Astrocyte (in vitro differentiated cells and primary cell): ENCODE measurements at regions not wholly inside any gene's neighbourhood (a gene's known extent, or its start where the extent isn't known, plus 50 kb on each side); places are given as distances from the start of the nearest gene placed in this dataset.

Experiments
- DNase-seq: peaks from one replicate; pipeline ENCODE4 v3.0.0-alpha.2; 2010; ENCODE audit warnings: low read depth
- FAIRE-seq: peaks from 2 replicates; lab custom pipeline; 2011; peaks lifted over from hg19 to GRCh38; lab: Jason Lieb, UNC
- H2AFZ ChIP-seq: 2 replicates; pipeline ENCODE4 v1.6.0; 2012; ENCODE audit warnings: low read depth, low read length, inconsistent platforms
- H3K27ac ChIP-seq: 2 replicates; pipeline ENCODE4 v1.5.1; 2011; ENCODE audit warnings: low read depth, low read length, inconsistent platforms
- H3K27me3 ChIP-seq: 2 replicates; pipeline ENCODE4 v1.6.0; 2011; ENCODE audit warnings: low read length, inconsistent platforms; ENCODE audit not compliant: insufficient read depth
- H3K36me3 ChIP-seq: 2 replicates; pipeline ENCODE4 v1.5.1; 2011; ENCODE audit warnings: low read length, inconsistent platforms; ENCODE audit not compliant: insufficient read depth
- H3K4me1 ChIP-seq: 2 replicates; pipeline ENCODE4 v1.5.1; 2011; ENCODE audit warnings: low read length, inconsistent platforms; ENCODE audit not compliant: insufficient read depth
- H3K4me2 ChIP-seq: 2 replicates; pipeline ENCODE4 v1.6.0; 2012; ENCODE audit warnings: low read length, inconsistent platforms
- H3K4me3 ChIP-seq: 2 replicates; pipeline ENCODE4 v1.5.1; 2011; ENCODE audit warnings: low read depth, mild to moderate bottlenecking, low read length, inconsistent platforms; ENCODE audit not compliant: insufficient read depth
- H3K79me2 ChIP-seq: 2 replicates; pipeline ENCODE4 v1.6.0; 2012; ENCODE audit warnings: mild to moderate bottlenecking, low read length, inconsistent platforms; ENCODE audit not compliant: insufficient read depth
- H3K9ac ChIP-seq: 2 replicates; pipeline ENCODE4 v1.6.0; 2012; ENCODE audit warnings: mild to moderate bottlenecking, low read length, inconsistent platforms
- H3K9me3 ChIP-seq: 2 replicates; pipeline ENCODE4 v1.5.1; 2012; ENCODE audit warnings: low read depth, mild to moderate bottlenecking, low read length, inconsistent platforms; ENCODE audit not compliant: insufficient read depth
- H4K20me1 ChIP-seq: 2 replicates; pipeline ENCODE4 v1.6.0; 2012; ENCODE audit warnings: low read length, inconsistent platforms; ENCODE audit not compliant: insufficient read depth
- H3K27ac Mint-ChIP-seq: one replicate; pipeline ENCODE4 v1.8.0; 2021; ENCODE audit warnings: mild to moderate bottlenecking, mixed read lengths; ENCODE audit not compliant: unreplicated experiment
- H3K27me3 Mint-ChIP-seq: one replicate; pipeline ENCODE4 v1.8.0; 2021; ENCODE audit warnings: low read depth, mixed read lengths; ENCODE audit not compliant: unreplicated experiment
- H3K36me3 Mint-ChIP-seq: one replicate; pipeline ENCODE4 v1.8.0; 2021; ENCODE audit warnings: low read depth, mixed read lengths; ENCODE audit not compliant: unreplicated experiment
- H3K4me1 Mint-ChIP-seq: one replicate; pipeline ENCODE4 v1.8.0; 2021; ENCODE audit warnings: low read depth, mixed read lengths; ENCODE audit not compliant: unreplicated experiment
- H3K4me3 Mint-ChIP-seq: one replicate; pipeline ENCODE4 v1.8.0; 2021; ENCODE audit warnings: mild to moderate bottlenecking, moderate library complexity, mixed read lengths; ENCODE audit not compliant: unreplicated experiment
- H3K9me3 Mint-ChIP-seq: one replicate; pipeline ENCODE4 v1.8.0; 2021; ENCODE audit warnings: mild to moderate bottlenecking, mixed read lengths; ENCODE audit not compliant: unreplicated experiment
- CTCF ChIP-seq: IDR thresholded peaks from 2 replicates; pipeline ENCODE4 v1.5.1; 2011; ENCODE audit warnings: low read depth, mild to moderate bottlenecking, inconsistent platforms, low read length, moderate library complexity; ENCODE audit not compliant: insufficient read depth
- EZH2 ChIP-seq: IDR thresholded peaks from 2 replicates; pipeline ENCODE4 v1.6.1; 2012; ENCODE audit warnings: mild to moderate bottlenecking, low read length, inconsistent platforms; ENCODE audit not compliant: insufficient read depth

GRCh38 chr19:30851646-30852045 lies 479.5 kb downstream of the ZNF536 start:
- TF ChIP-seq CTCF (no peak), EZH2 (no peak)
- H3K79me2 ChIP-seq: no peaks in the 10 kb centered on the region
- no peak overlapping the region for H3K4me3 ChIP-seq
- H2AFZ ChIP-seq: no peak overlapping the region
- H4K20me1 ChIP-seq: no peaks in the 10 kb centered on the region
- H3K4me1 ChIP-seq: no peaks in the 10 kb centered on the region
- peaks cover 3% of the 10 kb centered on the region for H3K9me3 ChIP-seq
- no peaks in the 10 kb centered on the region for H3K36me3 Mint-ChIP-seq
- no peak overlapping the region for H3K9ac ChIP-seq
- H3K4me3 Mint-ChIP-seq: no peak overlapping the region
- peaks cover 7% of the 10 kb centered on the region for H3K4me1 Mint-ChIP-seq
- no peak overlapping the region for H3K27ac ChIP-seq
- DNase-seq (no peak), FAIRE-seq (no peak)
- peaks cover 2% of the 10 kb centered on the region for H3K9me3 Mint-ChIP-seq
- no peak overlapping the region for H3K4me2 ChIP-seq
- H3K27me3 Mint-ChIP-seq: peaks cover 13% of the 10 kb centered on the region
- H3K27me3 ChIP-seq: no peaks in the 10 kb centered on the region
- H3K27ac Mint-ChIP-seq: no peak overlapping the region
- H3K36me3 ChIP-seq: no peaks in the 10 kb centered on the region

- H3K9me3 ChIP-seq: peaks cover 3% of the 10 kb centered on the region
- no peak overlapping the region for H3K9ac ChIP-seq
- peaks cover 7% of the 10 kb centered on the region for H3K4me1 Mint-ChIP-seq
- H3K27me3 Mint-ChIP-seq: peaks cover 15% of the 10 kb centered on the region
- TF ChIP-seq EZH2 (no peak), CTCF (no peak)
- no peak for FAIRE-seq
- no peak overlapping the region for H3K27ac Mint-ChIP-seq
- H3K36me3 ChIP-seq: no peaks in the 10 kb centered on the region
- no peak overlapping the region for H3K4me3 Mint-ChIP-seq
- peaks cover 2% of the 10 kb centered on the region for H3K9me3 Mint-ChIP-seq
- no peak overlapping the region for H3K4me3 ChIP-seq
- no peak overlapping the region for H2AFZ ChIP-seq
- no peaks in the 10 kb centered on the region for H3K4me1 ChIP-seq
- H3K4me2 ChIP-seq: no peak overlapping the region
- H3K27ac ChIP-seq: no peak overlapping the region
- H3K36me3 Mint-ChIP-seq: no peaks in the 10 kb centered on the region
- no peaks in the 10 kb centered on the region for H3K27me3 ChIP-seq
- no peak for DNase-seq
- H4K20me1 ChIP-seq: no peaks in the 10 kb centered on the region
- H3K79me2 ChIP-seq: no peaks in the 10 kb centered on the region
Observed at GRCh38 chr19:30848636-30849425, 476.6 kb downstream of the ZNF536 start.

- Histone ChIP-seq H3K9me3 (peaks cover 3% of the 10 kb centered on the region), H3K4me1 (no peaks in the 10 kb centered on the region), H3K27me3 (no peaks in the 10 kb centered on the region), H3K79me2 (no peaks in the 10 kb centered on the region), H3K27ac (no peak overlapping the region), H3K4me2 (no peak overlapping the region), H3K4me3 (no peak overlapping the region), H2AFZ (no peak overlapping the region), H4K20me1 (no peaks in the 10 kb centered on the region), H3K9ac (no peak overlapping the region), H3K36me3 (no peaks in the 10 kb centered on the region)
- peaks cover 7% of the 10 kb centered on the region for H3K4me1 Mint-ChIP-seq
- peaks cover 7% of the 10 kb centered on the region for H3K27me3 Mint-ChIP-seq
- no peak overlapping the region for H3K4me3 Mint-ChIP-seq
- FAIRE-seq (no peak), DNase-seq (no peak)
- no peaks in the 10 kb centered on the region for H3K36me3 Mint-ChIP-seq
- H3K9me3 Mint-ChIP-seq: peaks cover 2% of the 10 kb centered on the region
- H3K27ac Mint-ChIP-seq: no peak overlapping the region
- no peak for TF ChIP-seq CTCF
- no peak for TF ChIP-seq EZH2
Observed at GRCh38 chr19:30846102-30846501, 473.9 kb downstream of the ZNF536 start.
